NCI-H2227 treated with DMSO at 0.1 percent for 48 hours (cell line): ENCODE measurements at regions not wholly inside any gene's neighbourhood (a gene's known extent, or its start where the extent isn't known, plus 50 kb on each side); places are given as distances from the start of the nearest gene placed in this dataset.
"Not testable (repeated sequence)": the region's sequence is repeated elsewhere in the genome, so short reads cannot be mapped to it uniquely, and the experiment has no call there.

Experiments
- DNase-seq: peaks from one replicate; lab custom pipeline; 2025; lab: John Stamatoyannopoulos, UW

- no peak for DNase-seq
These were observed 90.0 kb downstream of the CD24 start for GRCh38 chr6:106884576-106884975.

DNA sequence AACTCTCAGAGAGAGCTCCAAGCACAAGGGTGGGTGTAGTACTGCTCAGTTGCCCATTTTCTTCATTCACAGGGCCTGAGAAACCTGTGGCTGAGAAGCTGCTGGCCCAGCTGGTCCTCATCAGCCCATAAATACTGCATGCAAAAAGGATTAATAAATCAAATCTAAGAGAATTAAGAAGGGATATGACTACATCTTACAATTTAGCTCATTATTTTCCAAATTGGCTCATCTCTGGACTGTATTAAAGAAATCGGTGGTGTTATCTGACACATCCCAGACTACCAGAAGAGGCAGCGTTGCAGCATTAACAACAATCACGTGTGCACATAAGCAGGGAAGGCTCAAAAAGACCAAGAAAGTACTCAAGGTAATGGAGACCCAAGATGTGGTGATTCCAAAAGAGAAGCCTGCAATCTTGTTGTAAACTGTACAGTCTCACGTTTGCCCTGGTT lies 90.7 kb downstream of the CD24 start:
- DNase-seq = no peak

- no peak for DNase-seq
These were observed 91.7 kb downstream of the CD24 start for GRCh38 chr6:106882601-106883518.

DNA sequence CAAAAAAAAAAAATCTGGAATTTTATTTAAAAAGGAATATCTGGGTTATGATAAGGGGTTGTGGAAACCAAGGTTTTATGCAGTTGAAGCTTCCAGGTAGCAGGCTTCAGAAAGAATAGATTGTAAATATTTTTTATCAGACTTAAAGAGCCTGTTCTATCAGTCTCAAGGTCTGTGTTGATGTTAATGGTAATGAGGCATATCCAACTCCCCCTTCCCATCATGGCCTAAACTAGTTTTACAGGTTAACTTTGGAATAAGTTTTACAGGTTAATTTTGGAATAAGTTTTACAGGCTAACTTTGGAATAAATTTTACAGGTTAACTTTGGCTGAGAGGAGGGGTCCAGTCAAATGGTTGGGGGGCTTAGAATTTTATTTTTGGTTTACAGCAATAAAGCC lies 92.4 kb downstream of the CD24 start:
- no peak for DNase-seq

DNA sequence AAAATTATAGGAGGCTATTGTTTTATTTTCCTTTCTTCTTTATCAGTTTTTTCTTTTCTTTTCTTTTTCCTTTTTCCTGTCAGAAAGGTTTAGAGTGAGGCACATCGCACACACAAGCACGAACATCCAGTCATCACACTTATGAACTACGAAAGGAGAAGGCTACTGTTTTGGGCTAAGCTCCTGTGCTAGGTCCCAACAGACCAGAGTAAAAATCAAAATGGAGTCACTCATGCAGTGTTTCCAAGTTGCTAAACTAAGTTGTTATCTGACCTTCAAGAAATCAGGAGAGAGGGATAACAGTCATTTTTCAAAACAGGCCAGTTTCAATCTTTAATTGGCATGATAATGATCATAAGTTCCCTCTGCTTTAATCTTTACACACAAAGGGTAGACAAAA lies 93.6 kb downstream of the CD24 start:
- DNase-seq = no peak

GRCh38 chr6:106875782-106876321 lies 98.7 kb downstream of the CD24 start:
- no peak for DNase-seq

- DNase-seq = no peak
These were observed 100.0 kb downstream of the CD24 start for GRCh38 chr6:106874481-106874880.

- DNase-seq = no peak
These were observed 102.5 kb downstream of the CD24 start for GRCh38 chr6:106872049-106872448.

DNA sequence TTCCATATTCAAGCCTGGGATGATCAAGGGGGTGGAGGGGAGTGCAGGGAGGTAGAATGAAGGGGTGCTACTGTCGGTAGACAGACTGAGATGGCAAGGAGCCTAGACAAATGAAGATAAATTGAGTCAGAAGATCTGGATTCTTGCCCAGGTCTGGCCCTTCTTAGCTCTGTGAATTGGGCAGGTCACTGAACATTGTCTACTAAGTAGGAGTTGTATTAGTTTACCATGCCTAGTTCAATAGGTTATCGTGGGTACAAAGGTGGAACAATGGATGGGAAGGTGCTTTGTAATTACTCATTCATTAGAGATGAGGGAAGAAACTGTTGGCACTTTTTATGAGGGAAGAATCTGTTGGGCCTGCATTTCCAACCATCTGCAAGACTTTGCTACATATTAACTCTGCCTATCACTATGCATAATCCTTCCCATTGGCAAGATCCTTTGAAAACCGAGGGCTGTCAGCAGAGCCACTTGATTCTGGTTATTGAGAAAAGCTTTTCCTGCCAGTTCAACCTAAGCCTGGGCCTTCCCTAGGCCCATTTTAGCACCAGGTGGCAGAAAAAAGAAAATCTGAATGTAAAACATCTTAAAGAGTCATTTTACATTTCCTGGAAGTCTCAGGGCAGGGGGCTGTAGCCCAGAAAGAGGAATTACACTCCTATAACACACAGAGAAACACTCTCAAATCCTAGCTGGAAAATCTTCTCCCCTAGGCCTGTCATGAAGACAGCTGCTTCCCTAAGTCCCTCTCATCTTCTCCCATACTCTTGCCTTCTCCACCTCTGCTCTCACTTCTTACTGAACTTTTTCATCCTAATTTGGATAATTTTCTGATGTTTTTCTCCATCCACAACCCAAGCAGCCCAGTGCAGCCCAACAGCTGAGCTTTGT lies 103.5 kb downstream of the CD24 start:
- no peak for DNase-seq

DNA sequence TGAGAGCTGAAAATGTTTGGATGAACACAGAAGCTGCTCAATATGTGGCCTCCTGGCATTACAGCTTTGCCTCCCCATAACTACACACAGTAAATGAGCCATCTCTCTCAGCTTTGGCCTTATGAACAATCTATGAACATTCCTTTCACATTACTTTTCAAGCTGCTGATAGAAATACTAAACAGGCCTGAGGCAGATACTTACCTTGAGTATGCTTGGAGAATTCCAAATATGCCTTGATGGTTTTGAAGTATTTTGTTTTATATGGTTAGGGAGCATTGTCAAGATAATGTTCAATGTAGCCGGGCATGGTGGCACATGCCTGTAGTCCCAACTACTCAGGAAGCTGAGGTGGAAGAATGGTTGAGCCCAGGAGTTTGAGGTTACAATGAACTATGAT lies 104.5 kb downstream of the CD24 start:
- no peak for DNase-seq

DNA sequence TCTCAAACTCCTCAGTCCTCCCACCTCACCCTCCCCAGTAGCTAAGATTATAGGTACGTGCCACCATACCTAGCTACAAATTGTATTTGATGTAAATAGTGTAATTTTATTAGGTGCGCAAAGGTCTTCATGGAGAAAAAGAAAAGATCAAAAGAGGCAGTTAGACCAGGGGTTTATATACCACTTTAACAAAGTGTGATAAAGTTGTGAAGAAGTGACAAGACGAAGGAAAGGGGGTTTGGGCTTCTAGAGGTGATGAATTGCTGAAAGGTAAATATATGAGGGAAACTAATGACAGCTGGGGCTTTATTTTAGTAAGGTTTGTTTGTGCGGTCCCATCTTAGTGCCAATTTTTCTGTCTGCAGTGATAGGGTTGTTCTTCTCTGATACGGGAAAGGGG lies 105.3 kb downstream of the CD24 start:
- DNase-seq = no peak

GRCh38 chr6:106866875-106867658 lies 107.5 kb downstream of the CD24 start:
- no peak for DNase-seq

GRCh38 chr6:106862858-106863257 lies 111.7 kb downstream of the CD24 start:
- no peak for DNase-seq

GRCh38 chr6:106860940-106861339 lies 113.6 kb downstream of the CD24 start:
- DNase-seq = no peak

GRCh38 chr6:106858653-106859092 lies 115.9 kb downstream of the CD24 start:
- no peak for DNase-seq

- DNase-seq = no peak
These were observed 116.5 kb downstream of the CD24 start for GRCh38 chr6:106857771-106858652.

DNA sequence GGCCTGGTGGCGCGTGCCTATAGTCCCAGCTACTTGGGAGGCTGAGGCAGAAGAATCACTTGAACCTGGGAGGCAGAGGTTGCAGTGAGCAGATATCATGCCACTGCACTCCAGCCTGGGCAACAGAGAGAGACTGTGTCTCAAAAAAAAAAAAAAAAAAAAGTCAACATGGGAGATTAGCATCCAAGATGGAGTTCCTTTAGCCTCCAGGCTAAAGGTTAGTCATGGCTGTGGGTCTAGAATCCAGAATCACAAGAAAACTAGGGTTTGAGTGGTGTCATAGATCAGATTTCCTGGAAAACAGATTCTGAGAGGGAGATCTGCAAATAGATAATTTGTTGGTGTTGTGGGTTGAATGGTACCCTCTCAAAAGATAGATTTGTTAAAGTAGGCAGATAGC lies 117.2 kb downstream of the CD24 start:
- not testable (repeated sequence) for DNase-seq

DNA sequence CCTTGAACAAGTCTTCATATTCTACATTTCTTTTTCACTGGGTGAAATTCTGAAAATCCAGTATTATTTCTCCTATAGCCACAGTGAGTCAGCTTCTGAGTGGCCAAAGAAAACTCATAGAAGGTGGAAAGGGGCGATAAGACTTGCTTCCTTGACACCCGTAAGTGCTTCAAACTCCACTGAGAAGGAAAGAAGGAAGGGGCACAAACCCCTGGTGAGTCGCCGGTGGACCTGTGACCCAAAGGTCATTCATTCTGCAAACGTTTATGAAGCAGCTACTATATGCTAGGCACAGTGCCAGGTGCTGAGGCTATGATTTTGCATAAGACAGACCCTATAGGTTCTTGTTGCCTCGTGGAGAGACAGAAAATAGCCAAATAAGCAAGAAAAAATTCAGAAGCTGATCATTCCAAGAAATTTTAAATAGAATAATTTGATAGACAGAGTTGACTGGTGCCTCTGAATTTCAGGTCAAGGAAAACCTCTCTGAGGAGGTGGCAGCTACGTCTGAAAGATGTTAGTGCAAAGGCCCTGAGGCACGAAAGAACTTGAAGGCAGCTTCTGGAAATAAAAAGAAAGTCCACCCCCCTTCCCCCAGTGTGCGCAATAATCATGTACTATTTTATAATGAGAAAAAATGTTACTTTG lies 118.2 kb downstream of the CD24 start:
- DNase-seq = no peak

- no peak for DNase-seq
These were observed 119.4 kb downstream of the CD24 start for GRCh38 chr6:106855117-106855516.

- DNase-seq = no peak
These were observed 124.7 kb downstream of the CD24 start for GRCh38 chr6:106849676-106850332.
